HG03439 (cell line): ENCODE measurements at regions not wholly inside any gene's neighbourhood (a gene's known extent, or its start where the extent isn't known, plus 50 kb on each side); places are given as distances from the start of the nearest gene placed in this dataset.

Experiments used
- ATAC-seq: cut with Tn5 transposase; IDR thresholded peaks from one replicate; pipeline ENCODE4 v1.9.1; 2021; ENCODE audit warnings: mild to moderate bottlenecking, moderate library complexity; ENCODE audit not compliant: unreplicated experiment

DNA sequence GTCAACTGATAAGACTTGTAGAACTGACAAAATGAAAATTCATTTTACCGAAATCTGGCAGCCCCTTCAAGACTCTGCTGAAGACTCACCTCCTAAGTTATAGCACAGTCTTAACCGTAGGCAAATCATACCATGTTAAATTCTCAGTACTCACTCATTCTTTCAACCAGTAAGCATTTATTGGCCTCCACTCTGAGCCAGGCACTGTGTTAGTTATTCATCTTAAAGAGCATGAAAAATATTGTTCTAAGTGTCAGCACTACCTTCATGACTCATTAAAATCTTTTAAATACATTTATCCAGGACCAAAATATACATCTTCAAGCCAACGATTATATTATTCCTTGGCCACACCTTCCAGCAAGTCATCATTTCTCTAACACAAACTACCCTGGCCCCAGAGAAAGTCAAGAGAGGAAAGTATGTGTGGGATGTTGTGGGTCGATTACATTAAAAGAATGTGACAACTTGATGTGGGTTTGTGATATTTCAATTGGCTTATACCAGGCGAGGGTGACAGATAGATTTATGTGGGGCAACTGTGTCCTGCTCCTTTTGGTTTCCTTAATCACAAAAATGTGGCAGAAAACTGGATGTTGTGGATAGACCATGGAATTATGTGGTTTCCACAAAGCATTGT, 55.0 kb downstream of the TMEM30B start:
- no peak for ATAC-seq

DNA sequence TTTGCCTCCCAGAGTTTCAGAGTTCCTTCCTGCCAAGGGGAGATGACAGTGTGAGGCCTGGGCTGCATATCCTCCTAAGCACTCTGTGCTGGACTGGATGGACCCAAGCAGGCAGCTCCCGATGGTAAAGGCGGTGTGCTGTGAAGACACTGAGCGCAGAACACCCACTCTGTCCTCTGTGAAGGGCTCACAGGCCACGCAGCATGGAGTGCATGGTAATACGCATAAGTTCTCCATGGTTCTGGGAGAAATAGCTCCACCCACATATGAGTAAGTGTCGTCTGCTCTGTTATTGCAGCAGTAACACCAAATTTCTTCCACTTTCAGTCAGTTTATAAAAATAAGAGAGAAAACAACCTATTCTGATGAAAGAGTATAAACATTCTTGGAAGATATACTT, 55.8 kb downstream of the TMEM30B start:
- no peak for ATAC-seq

DNA sequence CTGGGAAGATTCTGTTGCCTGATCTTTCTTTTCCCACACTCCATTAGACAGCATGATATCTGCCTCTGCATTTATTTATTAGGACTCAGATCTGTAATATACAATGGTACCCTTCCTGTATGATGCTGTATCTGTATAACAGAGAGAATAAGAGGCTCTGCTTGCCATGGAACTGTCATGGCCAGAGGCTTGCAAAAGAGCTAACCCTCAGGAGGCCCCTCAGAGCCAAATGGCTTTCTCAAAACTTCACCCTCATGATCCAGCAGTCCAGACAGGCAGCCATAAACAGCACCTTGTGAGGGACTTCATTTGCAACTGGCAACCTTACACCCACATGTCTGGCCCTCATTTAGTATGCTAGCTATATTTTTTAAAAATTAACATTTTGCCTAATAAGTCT, 57.6 kb downstream of the TMEM30B start:
- ATAC-seq: no peak

DNA sequence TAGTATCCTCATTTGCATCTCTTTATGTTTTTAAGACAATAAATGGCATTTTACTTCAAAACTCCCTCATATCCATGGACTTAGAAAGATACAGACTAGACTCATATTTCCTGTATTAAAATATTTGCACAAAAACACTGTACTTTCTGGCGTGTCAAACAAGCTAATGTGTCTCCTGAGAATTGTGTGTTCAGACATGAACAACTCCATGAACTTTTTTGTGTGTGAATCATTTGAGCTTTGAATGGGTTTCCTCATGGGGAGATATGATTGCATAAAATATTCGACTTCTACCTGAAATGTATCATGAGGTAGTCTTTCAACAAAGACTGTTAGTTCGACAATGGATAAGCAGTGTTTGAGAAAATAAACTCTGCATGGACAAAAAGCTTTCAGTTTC, 58.8 kb downstream of the TMEM30B start:
- no peak for ATAC-seq

DNA sequence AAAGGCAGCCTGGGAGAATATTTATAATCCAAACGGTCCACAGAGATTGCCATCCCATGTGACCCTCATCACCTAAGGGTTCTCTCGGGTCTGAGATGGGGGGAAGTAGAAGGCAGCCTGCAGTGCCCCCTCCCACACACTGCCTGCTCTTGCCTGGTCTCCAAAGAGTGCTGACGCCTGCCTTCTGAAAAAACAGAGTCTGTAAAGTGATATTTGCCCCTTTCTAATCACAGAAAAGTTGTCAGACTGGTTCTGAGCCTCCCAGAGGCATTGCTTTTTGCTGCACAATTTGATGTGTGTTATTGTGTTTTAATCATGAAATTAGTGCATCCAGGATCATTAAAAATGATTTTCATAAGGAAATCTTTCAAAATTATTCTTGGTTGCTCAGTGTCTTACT, 59.2 kb downstream of the TMEM30B start:
- ATAC-seq: no peak

DNA sequence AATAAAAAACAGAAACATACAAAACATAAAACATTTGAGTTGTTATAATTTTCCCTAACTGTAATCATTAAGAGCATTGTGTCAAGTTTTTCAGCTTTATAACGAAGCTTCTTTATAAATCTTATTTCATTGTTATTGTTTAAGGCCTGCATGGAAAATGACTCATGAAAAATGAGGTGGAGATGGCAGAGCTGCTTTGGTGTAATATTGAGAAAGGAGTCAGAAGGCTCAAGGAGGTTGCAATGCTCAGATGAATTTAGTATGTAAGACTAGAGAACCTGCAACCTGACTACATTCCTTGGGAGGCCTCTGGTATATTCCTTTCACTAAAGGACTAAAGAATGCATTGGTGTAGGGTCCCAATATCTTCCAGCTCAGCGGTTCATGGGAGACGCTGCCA, 61.5 kb downstream of the TMEM30B start:
- ATAC-seq: no peak

DNA sequence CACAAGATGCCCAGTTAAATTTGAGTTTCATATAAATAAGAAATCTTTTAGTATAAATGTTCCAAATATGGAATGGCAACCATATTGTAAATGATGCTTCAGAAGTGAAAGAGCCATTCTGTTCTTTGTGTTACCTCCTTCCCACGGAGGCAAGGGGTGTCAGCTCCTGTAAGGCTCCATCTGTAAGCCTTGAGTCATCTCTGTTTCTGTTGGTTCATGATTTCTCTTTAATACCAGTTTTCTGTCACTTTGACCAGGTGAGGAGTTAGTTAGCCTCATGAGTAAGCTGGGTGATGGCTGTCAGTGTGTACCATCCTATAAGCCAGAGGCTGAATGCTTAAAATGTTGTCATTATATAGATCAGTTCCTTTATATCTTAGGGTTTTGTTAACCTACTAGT, 61.9 kb downstream of the TMEM30B start:
- no peak for ATAC-seq

DNA sequence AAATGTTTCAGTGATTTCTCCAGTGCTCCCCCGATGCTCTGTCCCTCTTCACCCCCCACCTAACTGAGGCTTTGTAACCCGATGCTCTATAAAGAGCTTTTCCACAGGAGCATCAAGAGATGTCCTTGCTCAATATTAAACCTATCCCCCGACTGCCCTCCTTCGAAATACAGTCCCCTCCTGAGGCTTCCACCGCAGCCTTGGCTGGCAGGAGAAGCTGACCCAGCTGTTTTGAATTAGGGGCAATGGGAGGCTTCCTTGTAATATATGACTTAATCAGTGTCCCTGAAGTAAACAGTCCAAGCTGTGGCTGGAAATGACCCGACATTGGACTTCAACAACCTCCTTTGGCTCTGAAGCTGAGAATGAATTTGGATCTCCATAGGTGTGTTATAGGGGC, 62.4 kb downstream of the TMEM30B start:
- ATAC-seq: no peak

DNA sequence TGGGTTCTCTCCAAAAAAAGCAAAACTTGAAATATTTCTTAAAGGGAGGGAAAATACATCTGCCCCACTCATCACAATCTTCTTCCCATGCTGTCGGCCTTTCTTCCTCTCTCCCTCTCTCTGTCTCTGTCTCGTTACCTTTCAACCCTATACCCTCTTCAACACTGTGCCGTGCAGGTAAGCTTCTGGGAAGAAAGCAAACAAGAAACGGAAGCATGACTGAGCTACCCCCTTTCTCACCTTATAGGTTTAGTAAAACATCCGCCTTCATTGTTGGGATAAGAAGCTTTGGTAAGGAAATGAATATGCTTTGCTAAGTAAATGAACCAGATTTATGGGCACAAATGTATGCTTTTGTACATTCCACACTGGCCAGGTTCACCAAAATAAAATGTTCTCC, 63.0 kb downstream of the TMEM30B start:
- ATAC-seq: no peak

DNA sequence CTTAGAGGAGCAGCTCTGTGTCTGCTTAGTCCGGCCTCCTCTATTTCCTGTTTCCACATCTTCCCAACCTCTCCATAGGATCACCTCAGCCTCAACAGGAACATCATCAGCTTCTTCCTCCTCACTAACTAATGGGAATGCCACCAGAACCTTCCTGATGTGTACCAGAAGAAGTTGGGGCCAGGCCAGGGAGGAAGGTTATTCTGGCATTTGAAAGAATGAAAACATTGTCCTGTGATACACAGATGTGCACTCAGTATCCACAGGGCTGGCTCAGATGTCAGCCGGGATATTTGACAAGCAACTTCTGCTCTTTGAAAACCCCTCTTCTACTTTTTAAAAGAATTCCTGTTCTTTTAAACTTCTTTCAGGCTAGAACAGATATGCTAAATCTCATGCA, 63.6 kb downstream of the TMEM30B start:
- no peak for ATAC-seq

DNA sequence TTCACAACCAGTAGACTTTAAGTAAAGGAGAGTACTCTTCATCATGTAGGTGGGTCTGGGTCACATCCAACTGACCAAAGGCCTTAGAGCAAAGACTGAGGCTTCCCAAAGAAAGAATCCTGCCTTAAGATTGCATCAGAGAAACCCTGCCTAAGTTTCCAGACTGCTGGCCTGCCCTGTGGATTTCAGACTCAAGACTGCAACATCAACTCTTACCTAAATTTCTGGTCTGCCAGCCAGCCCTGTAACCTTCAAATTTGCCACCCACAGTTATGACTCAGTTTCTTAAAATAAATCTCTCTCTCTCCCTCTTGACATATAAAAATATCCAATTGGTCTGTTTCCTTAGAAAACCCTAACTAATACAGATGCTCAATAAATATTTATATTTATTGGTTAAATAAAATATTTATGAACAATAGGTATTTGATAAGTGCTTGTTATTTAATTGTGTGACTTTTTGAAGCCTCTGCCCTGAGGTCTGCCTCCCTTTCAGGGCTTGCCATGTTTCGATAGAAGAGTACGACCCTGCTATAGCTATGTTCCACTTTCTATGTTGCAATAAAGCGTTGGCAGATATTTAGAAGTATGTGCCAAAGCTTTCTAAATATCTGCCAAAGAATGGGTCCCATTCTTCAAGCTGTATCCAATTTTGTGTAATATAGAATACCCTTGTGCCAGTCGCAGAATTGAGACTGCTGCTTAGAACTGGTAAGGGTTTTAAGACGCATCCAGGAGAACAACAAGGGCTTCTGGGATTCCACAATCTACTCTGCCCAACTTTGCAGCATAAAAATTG, 65.7 kb downstream of the TMEM30B start:
- no peak for ATAC-seq

DNA sequence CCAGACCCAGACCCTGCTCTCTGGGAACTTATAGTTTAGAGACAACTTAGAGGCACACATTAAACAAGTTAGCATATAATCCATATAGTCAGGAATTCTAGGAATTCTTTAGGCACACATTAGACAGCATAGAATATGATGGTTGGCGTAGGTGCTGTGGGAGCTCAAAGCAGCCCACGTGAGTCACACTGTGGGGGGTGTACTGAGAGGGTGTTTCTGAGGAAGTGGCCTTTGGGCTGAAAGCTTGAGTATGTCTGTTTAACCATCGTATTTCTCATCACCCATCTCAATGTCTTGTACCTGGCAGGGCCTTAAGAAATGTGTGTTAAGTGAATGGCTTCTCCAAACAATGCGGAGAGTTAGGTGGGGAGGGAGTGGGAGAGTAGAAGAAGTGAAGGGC, 67.2 kb downstream of the TMEM30B start:
- ATAC-seq: no peak

DNA sequence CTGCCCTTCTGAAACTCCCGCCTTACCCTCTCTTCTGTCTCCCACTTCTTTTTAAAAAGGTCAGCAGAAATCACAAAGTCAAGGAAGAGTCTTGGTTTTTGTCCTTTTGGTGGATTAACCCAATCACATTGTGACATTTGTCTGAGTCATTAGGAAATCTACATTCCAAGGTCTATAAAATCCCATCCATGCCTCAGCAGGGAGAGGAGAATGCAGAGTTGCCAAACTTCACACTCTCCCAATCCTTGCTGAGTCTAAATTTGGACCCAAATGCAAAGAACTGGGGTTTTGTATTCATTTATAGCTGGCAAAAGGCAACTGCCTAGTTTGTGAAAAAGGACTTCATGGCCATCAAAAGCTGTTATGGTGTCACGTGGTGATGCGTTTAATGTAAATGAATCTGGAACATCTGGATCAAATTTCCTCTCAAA, 67.9 kb downstream of the TMEM30B start:
- no peak for ATAC-seq

DNA sequence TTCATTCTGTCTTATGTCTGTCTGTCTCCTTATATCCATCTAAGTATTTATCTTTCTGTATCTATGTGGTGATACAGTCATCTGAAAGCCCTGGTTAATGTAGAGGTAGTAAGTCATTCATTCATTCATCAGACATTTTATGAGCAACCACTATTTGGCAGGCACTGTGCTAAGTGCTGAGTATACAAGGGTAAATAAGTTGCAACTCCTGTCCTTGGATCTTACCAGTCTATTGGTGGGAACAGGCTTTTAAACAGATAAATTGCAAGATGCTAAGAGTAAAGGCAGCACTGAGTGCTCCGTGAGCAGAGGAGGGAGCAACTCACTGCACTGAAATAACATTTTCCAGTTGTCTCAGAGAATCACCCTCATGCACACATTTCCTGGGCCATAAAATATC, 68.6 kb downstream of the TMEM30B start:
- ATAC-seq: no peak

DNA sequence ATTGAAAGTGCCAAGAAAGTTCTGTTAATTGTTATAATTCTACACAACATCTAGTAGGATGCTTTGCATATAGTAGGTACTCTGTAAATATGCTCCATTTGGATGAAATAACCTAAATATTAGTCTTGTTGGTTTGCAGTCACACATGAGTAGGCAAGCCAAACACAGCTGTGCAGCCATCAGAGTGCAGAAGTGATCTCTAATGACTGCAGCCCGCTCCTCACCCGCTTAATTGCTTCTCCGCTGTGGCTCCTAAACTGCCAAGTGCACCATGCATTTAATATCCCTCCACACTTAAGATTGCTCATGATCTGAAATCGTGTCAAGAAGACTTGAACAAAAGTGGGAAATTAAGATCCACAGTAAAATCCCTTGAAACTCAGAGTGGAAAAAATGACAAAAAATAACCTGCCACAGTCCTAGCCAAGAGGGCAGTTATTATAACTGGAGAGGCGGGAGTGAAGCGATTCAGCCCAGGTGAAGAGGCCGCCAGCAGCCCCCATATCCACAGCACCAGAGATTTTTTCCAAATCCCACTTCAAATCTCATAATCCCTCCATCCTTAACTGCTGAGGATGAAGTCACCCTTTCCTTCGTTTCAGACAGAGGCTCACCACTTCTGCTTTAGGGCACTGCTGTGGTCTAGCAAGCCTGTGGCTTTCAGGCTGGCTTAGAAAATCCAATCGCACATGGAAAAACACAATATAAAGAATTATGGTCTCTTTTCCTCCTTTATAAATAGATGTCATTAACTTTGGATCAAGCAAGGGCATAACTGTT, 69.5 kb downstream of the TMEM30B start:
- no peak for ATAC-seq

DNA sequence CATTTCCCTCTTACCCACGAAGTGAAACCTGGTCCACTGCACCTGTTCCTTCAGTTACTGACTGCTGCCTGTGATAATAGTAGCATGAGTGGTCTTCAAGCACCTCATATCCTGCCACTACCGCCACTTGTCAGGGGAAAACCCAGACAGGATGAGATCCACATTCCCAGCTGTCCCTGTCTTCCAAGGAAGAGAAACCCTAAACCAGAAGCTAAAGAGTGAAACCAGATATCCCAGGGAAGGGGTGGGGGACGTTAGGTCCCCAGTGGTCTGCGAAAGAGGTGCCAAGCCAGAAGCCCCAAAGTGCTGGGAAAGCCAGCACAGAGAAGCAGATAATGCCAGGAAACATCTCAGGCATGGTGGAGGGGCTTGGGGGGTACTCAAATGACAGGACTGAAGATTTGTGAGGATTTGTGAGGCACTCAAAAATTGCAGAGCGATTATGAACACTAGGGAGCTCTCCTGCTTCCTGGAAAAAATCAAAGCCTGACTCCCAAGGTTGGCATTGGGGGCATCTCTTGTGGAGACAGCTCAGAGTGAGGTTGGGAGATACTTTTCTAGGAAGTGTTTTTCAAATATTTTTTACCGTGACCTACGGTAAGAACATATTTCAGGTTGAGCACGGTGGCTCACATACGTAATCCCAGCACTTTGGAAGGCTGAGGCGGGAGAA, 77.9 kb downstream of the TMEM30B start:
- no peak for ATAC-seq

DNA sequence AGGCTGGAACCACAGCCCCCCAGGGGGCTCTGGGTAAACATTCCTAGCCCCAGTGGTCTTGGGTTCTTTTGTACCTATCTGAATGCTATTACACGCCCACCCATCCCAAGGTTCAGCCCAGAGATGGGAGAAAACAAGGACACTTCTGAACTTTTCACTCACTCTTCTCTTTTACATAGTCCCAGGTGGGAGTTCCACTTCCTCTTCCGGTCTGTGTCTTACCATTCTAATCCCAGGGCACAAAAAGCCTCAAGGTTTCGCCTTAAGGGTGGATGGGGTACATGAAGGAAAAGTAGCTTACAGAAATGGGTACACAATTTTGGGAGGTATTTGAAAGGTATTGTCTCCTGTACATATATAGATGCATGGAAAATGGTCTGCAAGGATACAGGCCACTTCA, 79.0 kb downstream of the TMEM30B start:
- no peak for ATAC-seq

DNA sequence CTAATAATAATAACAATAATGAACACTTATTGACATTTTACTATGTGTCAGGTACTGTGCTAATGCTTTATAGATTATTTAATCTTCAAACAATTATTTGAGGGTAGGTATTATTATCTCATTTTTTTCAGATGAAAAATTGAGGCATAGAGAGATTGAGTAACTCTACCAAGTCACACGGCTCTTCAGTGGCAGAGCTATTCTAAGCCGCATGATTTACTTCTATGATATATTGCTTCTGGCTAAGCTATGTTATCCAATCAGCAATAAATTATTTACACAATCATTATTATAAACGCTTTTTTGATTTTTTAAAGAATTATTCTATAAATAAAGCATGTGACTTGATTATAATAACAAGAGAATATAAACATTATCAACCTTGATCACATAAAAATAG, 80.0 kb downstream of the TMEM30B start:
- ATAC-seq: no peak

DNA sequence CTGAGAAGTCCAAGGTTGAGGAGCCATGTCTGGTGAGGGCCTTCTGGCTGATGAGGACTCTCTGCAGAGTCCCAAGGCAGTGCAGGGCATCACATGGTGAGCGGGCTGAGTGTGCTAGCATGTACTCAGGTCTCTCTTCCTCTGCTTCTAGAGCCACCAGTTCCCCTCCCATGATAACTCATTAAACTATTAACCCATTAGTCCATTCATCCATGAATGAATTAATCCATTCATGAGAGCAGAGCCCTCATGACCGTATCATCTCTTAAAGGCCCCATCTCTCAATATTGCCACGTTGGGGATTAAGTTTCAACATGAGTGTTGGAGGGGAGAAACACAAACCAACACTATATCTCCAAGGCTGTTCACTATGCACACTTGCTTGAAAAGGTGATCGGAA, 83.7 kb downstream of the TMEM30B start:
- no peak for ATAC-seq

DNA sequence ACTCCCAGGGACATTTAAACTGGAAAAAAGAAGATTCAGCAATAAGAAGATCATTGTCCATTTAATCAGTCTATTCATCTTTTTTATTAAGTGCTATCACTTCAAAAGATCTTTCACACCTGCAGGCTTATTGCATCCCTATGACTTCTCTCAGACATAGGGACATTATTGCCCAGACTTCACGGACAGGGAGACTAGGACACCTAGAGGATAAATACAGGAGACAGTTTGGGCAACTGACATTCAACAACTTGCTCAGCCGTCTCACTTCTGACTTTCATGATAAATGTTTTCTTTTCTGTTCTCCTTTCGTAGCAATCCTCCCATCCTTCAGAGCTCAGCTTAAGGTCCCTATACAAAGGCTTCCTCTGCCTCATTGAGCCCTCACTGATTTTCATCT, 84.3 kb downstream of the TMEM30B start:
- no peak for ATAC-seq

DNA sequence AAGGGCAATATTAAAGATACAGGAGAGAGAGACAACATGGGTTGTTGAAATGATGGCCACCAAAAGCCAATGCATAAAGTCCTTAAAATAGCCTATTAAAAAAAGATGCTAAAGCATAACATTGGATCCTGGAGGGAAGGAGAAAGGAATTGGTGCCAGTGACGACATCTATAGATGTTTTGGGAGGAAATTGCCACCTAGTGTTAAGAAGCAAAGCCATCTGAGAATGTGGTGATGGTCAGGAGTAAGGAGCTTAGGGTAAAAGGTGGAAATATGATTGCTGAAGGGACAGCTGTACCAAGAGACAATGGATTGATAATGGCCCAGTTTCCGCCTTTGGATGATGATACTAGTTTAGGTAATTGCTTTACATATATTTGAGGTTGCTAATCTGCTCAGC, 85.1 kb downstream of the TMEM30B start:
- no peak for ATAC-seq
